AG04450 (cell line): ENCODE measurements at regions not wholly inside any gene's neighbourhood (a gene's known extent, or its start where the extent isn't known, plus 50 kb on each side); places are given as distances from the start of the nearest gene placed in this dataset.

Experiments used
- CTCF ChIA-PET: fragments of 300-600, 350-600 bp; formaldehyde crosslinking; extraction: SDS; loops from one replicate; lab custom pipeline; 2022; ENCODE audit warnings: antibody characterized with exemption, inconsistent platforms; lab: Charles Lee
- POLR2A ChIA-PET: fragments of 350-600 bp; formaldehyde crosslinking; extraction: SDS; loops from one replicate; lab custom pipeline; 2021; ENCODE audit warnings: antibody characterized with exemption, inconsistent platforms; lab: Yijun Ruan, JAX
- DNase-seq: peaks from one replicate; pipeline ENCODE4 v3.0.0-alpha.2; 2011; ENCODE audit warnings: low read depth, low spot score
- H3K27ac ChIP-seq: one replicate; pipeline ENCODE4 v1.5.1; 2012; ENCODE audit warnings: low read depth, low read length, control low read depth
- H3K27me3 ChIP-seq: one replicate; pipeline ENCODE4 v1.6.0; 2012; ENCODE audit warnings: low read length; ENCODE audit not compliant: control insufficient read depth, insufficient read depth
- H3K4me3 ChIP-seq: 2 replicates; pipeline ENCODE4 v1.5.1; 2011; ENCODE audit warnings: mild to moderate bottlenecking, low read depth, low read length, control low read depth
- H3K9me3 ChIP-seq: 2 replicates; pipeline ENCODE4 v1.5.1; 2012; ENCODE audit warnings: low read length; ENCODE audit not compliant: control insufficient read depth, insufficient read depth
- CTCF ChIP-seq: IDR thresholded peaks from 2 replicates; pipeline ENCODE4 v1.5.1; 2011; ENCODE audit warnings: low read depth, low read length, control low read depth, inconsistent platforms

DNA sequence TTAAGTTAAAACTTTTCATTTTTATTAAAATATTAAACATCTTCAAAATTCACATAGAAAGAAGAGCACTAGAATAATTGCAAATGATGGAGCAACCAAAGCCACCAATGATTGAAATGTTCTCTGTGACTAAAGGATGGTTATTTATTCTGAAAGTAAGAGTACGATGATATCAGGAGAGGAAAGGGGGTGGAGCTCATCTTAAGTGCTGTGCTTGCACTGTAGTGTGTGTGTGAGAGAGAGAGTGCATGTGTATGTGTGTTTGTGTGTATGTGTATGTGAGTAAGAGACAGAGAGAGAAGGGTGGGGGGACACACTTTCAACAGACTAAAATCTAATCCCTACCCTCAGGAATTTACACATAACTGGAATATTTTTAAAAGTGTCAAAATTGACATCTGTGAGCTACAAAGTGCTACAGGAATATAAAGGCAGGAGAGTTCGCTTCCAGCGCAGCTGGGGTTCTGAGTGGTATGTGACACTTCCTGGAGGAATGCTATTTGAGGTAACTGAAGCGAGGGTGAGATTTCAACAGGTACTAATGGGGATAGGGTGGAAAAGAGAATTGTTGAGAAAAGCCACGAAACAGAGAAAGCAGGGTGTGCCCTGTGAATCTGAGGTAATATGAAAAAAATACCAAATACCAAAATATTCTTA lies 57.2 kb upstream of the SMNDC1 start:
- Histone ChIP-seq H3K27ac (no peak overlapping the region), H3K4me3 (no peak overlapping the region), H3K27me3 (no peaks in the 10 kb centered on the region), H3K9me3 (no peaks in the 10 kb centered on the region)
- TF ChIP-seq CTCF, result no peak
- DNase-seq, result no peak
- ChIA-PET CTCF (interaction anchor here (1.2 kb wide), 1 partner anchor 137 kb away, joined by 3 read pairs; no protein-coding TSS in a partner anchor), POLR2A (interaction anchor here (1.2 kb wide), 1 partner anchor 36 kb away, joined by 3 read pairs; no protein-coding TSS in a partner anchor)

- no peak overlapping the region for H3K27ac ChIP-seq
- H3K4me3 ChIP-seq, result no peak overlapping the region
- CTCF ChIA-PET, result no interaction called here
- H3K9me3 ChIP-seq, result no peaks in the 10 kb centered on the region
- no peak for TF ChIP-seq CTCF
- no peaks in the 10 kb centered on the region for H3K27me3 ChIP-seq
- POLR2A ChIA-PET, result no interaction called here
- DNase-seq, result no peak
These were observed 59.1 kb upstream of the SMNDC1 start for GRCh38 chr10:110363572-110364411.

GRCh38 chr10:110364531-110364937 lies 59.8 kb upstream of the SMNDC1 start:
- Histone ChIP-seq H3K27me3 (no peaks in the 10 kb centered on the region), H3K4me3 (no peak overlapping the region), H3K27ac (peak overlapping the region; percentile 11), H3K9me3 (no peaks in the 10 kb centered on the region)
- CTCF ChIA-PET, result no interaction called here
- no peak for TF ChIP-seq CTCF
- no peak for DNase-seq
- POLR2A ChIA-PET, result no interaction called here

DNA sequence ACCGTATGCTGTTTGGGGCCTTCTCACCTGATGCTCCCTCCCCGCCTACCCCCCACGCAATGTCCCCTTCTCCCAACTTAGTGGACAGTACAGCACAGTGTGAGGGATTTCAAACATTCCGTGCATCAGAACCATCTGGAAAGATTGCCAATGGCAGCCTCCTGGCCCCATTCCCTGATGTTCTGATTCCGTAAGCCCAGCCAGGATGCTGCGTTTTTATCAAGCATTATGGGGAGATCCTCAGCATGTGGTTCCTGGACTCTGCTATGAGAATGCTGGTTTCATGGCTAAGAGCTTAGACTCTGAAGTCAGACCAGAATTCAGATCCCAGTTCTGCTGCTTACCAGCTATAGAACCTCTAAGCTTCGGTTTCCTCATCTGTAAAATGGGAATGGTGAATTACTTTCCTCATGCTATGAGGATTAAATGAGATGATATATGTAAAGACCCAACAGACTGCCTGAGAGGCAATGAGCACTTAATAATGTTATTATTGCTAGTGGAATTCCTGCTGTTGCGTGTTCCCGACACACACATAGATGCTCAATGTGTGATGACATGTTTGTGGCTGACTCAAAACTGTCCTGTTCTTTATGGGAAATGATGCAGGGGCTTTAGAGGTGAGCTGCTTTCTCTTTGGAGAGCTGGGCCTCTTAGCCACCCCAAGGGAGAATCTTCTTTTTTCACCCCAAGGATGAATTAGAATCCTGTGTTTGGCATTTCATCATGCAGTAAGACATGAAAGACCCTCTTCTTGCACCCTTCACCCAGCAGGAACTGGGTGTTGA lies 60.8 kb upstream of the SMNDC1 start:
- CTCF ChIA-PET, result interaction anchor here (1.6 to 1.7 kb wide), 2 partner anchors 11 to 23 kb away, joined by 4 to 8 read pairs; no protein-coding TSS in a partner anchor

More for the DNA sequence above, 60.8 kb upstream of the SMNDC1 start:
- Histone ChIP-seq H3K27me3 (no peaks in the 10 kb centered on the region), H3K27ac (no peak overlapping the region), H3K9me3 (no peaks in the 10 kb centered on the region), H3K4me3 (no peak overlapping the region)
- DNase-seq, result no peak
- TF ChIP-seq CTCF, result no peak
- POLR2A ChIA-PET, result no interaction called here
